Gastrocnemius medialis (tissue), 4 donors: ENCODE measurements at regions not wholly inside any gene's neighbourhood (a gene's known extent, or its start where the extent isn't known, plus 50 kb on each side); places are given as distances from the start of the nearest gene placed in this dataset.

Experiments used
- CTCF ChIP-seq, 5 experiments: fragments of 450-650 bp in 3 of 5; fragments of 200-600 bp in 2 of 5; sonication (generic) in 2 of 5; IDR thresholded peaks in 4 of 5; conservative IDR thresholded peaks in 1 of 5; 1 replicate in 4 of 5; 2 replicates in 1 of 5; pipeline ENCODE4 v1.5.1; 2016 to 2019; ENCODE audit warnings: antibody characterized with exemption in 5 of 5, mild to moderate bottlenecking in 3 of 5, moderate library complexity in 3 of 5
- POLR2A ChIP-seq, 2 donors: fragments of 450-650 bp; IDR thresholded peaks; one replicate each; pipeline ENCODE4 v1.6.1; 2017; ENCODE audit warnings: antibody characterized with exemption in 2 of 2, mild to moderate bottlenecking in 2 of 2, moderate library complexity in 2 of 2

- TF ChIP-seq POLR2A (IDR thresholded peaks at IDR 0.05) (no peak), CTCF (IDR thresholded peaks at IDR 0.05 in 4 of 5, conservative IDR thresholded peaks at IDR 0.05 in 1 of 5) (no peak)
Observed at GRCh38 chr2:201970786-201971108, 62.9 kb upstream of the FZD7 start.
